D341Med (cell line): ENCODE measurements at regions not wholly inside any gene's neighbourhood (a gene's known extent, or its start where the extent isn't known, plus 50 kb on each side); places are given as distances from the start of the nearest gene placed in this dataset.
"Not testable (repeated sequence)": the region's sequence is repeated elsewhere in the genome, so short reads cannot be mapped to it uniquely, and the experiment has no call there.

Source experiments
- DNase-seq: peaks from one replicate; pipeline ENCODE4 v3.0.0; 2012; ENCODE audit warnings: low spot score

- DNase-seq = no peak
Observed at GRCh38 chr2:136715146-136715545, 50.2 kb upstream of the THSD7B start.

GRCh38 chr2:136714452-136714951 is 50.8 kb upstream of the THSD7B start:
- DNase-seq = no peak

- DNase-seq = no peak
Observed at GRCh38 chr2:136713739-136714138, 51.6 kb upstream of the THSD7B start.

GRCh38 chr2:136705336-136705735 is 60.0 kb upstream of the THSD7B start:
- no peak for DNase-seq

GRCh38 chr2:136703214-136703613 is 62.1 kb upstream of the THSD7B start:
- no peak for DNase-seq

GRCh38 chr2:136696438-136696837 is 68.9 kb upstream of the THSD7B start:
- no peak for DNase-seq

- no peak for DNase-seq
Observed at GRCh38 chr2:136693966-136694365, 71.4 kb upstream of the THSD7B start.

GRCh38 chr2:136680079-136680478 is 85.3 kb upstream of the THSD7B start:
- DNase-seq = not testable (repeated sequence)

GRCh38 chr2:136665736-136666135 is 99.6 kb upstream of the THSD7B start:
- DNase-seq = peak; percentile 22

- DNase-seq = peak; percentile 53
Observed at GRCh38 chr2:136664713-136665405, 100.5 kb upstream of the THSD7B start.

- DNase-seq = no peak
Observed at GRCh38 chr2:136658201-136658600, 107.1 kb upstream of the THSD7B start.

- no peak for DNase-seq
Observed at GRCh38 chr2:136653861-136654260, 111.5 kb upstream of the THSD7B start.

GRCh38 chr2:136651456-136652010 is 113.8 kb upstream of the THSD7B start:
- peak; percentile 53 for DNase-seq

GRCh38 chr2:136647039-136647438 is 118.3 kb upstream of the THSD7B start:
- DNase-seq = no peak

GRCh38 chr2:136645236-136645828 is 120.0 kb upstream of the THSD7B start:
- DNase-seq = no peak

- no peak for DNase-seq
Observed at GRCh38 chr2:136639651-136640050, 125.7 kb upstream of the THSD7B start.

GRCh38 chr2:136638193-136638592 is 127.2 kb upstream of the THSD7B start:
- DNase-seq = no peak

- DNase-seq = no peak
Observed at GRCh38 chr2:136637402-136637801, 127.9 kb upstream of the THSD7B start.

- no peak for DNase-seq
Observed at GRCh38 chr2:136628490-136628889, 136.9 kb upstream of the THSD7B start.

GRCh38 chr2:136613096-136613495 is 152.2 kb upstream of the THSD7B start:
- DNase-seq = peak; percentile 39

- no peak for DNase-seq
Observed at GRCh38 chr2:136612079-136612478, 153.3 kb upstream of the THSD7B start.

GRCh38 chr2:136611451-136611850 is 153.9 kb upstream of the THSD7B start:
- DNase-seq = no peak

- no peak for DNase-seq
Observed at GRCh38 chr2:136582628-136583205, 182.6 kb upstream of the THSD7B start.
